HFFc6 (cell line): ENCODE measurements at regions not wholly inside any gene's neighbourhood (a gene's known extent, or its start where the extent isn't known, plus 50 kb on each side); places are given as distances from the start of the nearest gene placed in this dataset.

Experiments
- DNase-seq: peaks from one replicate; pipeline ENCODE4 v3.0.0-alpha.2; 2018
- H3K27ac Mint-ChIP-seq: 2 replicates; pipeline ENCODE4 v1.8.0; 2020; ENCODE audit warnings: mild to moderate bottlenecking, mixed read lengths
- H3K27me3 Mint-ChIP-seq: 2 replicates; pipeline ENCODE4 v1.8.0; 2021; ENCODE audit warnings: mild to moderate bottlenecking, moderate library complexity, mixed read lengths; ENCODE audit not compliant: insufficient read depth
- H3K36me3 Mint-ChIP-seq: 2 replicates; pipeline ENCODE4 v1.8.0; 2021; ENCODE audit warnings: low read depth, mixed read lengths
- H3K4me1 Mint-ChIP-seq: 2 replicates; pipeline ENCODE4 v1.8.0; 2020; ENCODE audit warnings: low read depth, mixed read lengths
- H3K4me3 Mint-ChIP-seq: 2 replicates; pipeline ENCODE4 v1.8.0; 2020; ENCODE audit warnings: mild to moderate bottlenecking, moderate library complexity, mixed read lengths
- H3K9me3 Mint-ChIP-seq: 2 replicates; pipeline ENCODE4 v1.8.0; 2020; ENCODE audit warnings: mild to moderate bottlenecking, mixed read lengths
- TF ChIP-seq, protein P1 (sequence below): fragments of 200-600 bp; sonication (generic); IDR thresholded peaks from 2 replicates; pipeline ENCODE4 v1.5.0; 2021; ENCODE audit warnings: antibody characterized with exemption, mild to moderate bottlenecking

GRCh38 chr13:33927315-33927714 lies 109.4 kb downstream of the RFC3 start:
- peak; percentile 61 for DNase-seq
- H3K4me3 Mint-ChIP-seq = no peak overlapping the region
- H3K4me1 Mint-ChIP-seq = peaks cover 8% of the 10 kb centered on the region
- no peak overlapping the region for H3K27ac Mint-ChIP-seq
- H3K36me3 Mint-ChIP-seq = no peaks in the 10 kb centered on the region
- H3K27me3 Mint-ChIP-seq = no peaks in the 10 kb centered on the region; the same call in 1 of the 2 replicates
- TF ChIP-seq, protein P1, sequence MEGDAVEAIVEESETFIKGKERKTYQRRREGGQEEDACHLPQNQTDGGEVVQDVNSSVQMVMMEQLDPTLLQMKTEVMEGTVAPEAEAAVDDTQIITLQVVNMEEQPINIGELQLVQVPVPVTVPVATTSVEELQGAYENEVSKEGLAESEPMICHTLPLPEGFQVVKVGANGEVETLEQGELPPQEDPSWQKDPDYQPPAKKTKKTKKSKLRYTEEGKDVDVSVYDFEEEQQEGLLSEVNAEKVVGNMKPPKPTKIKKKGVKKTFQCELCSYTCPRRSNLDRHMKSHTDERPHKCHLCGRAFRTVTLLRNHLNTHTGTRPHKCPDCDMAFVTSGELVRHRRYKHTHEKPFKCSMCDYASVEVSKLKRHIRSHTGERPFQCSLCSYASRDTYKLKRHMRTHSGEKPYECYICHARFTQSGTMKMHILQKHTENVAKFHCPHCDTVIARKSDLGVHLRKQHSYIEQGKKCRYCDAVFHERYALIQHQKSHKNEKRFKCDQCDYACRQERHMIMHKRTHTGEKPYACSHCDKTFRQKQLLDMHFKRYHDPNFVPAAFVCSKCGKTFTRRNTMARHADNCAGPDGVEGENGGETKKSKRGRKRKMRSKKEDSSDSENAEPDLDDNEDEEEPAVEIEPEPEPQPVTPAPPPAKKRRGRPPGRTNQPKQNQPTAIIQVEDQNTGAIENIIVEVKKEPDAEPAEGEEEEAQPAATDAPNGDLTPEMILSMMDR = no peak
- no peaks in the 10 kb centered on the region for H3K9me3 Mint-ChIP-seq

- TF ChIP-seq, protein P1 = peak; percentile 84
- Mint-ChIP-seq H3K4me3 (no peak overlapping the region), H3K27me3 (no peaks in the 10 kb centered on the region), H3K9me3 (no peaks in the 10 kb centered on the region), H3K4me1 (peaks cover 8% of the 10 kb centered on the region), H3K36me3 (no peaks in the 10 kb centered on the region), H3K27ac (no peak overlapping the region)
- DNase-seq = peak; percentile 40
These were observed 113.7 kb downstream of the RFC3 start for GRCh38 chr13:33931397-33932311.

DNA sequence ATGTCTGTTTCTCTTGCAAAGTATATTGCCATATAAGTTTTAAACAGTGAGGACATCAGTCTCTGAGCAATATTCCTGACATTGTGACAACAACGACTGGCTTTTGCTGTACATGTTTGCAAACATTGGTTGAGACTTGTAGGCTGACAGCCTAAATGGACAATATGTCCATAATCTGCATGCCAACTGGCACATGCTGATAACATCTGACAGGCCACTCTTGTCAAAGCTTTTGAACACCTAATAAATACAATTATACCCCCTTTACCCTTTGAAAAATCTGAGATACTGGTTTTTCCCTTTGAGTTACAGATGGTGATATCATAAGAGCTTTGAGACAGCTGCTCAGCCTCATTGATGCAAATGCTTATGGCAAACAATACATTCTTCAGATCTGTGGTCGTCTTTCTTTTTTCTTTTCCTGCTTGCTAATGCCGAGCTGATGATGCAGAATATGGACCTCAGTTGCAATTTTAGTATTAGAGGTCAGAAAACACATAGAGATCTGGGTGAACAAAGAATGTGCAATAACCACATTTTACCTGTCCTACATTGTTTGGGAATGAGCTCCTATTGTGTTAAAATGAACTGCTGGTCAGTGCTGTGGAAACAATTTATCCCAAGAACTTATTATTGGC lies 114.9 kb downstream of the RFC3 start:
- H3K36me3 Mint-ChIP-seq = no peaks in the 10 kb centered on the region
- no peak for DNase-seq
- H3K9me3 Mint-ChIP-seq = no peaks in the 10 kb centered on the region
- no peak overlapping the region for H3K4me3 Mint-ChIP-seq
- H3K27ac Mint-ChIP-seq = no peak overlapping the region
- no peaks in the 10 kb centered on the region for H3K4me1 Mint-ChIP-seq
- TF ChIP-seq, protein P1 = no peak
- H3K27me3 Mint-ChIP-seq = no peaks in the 10 kb centered on the region

DNA sequence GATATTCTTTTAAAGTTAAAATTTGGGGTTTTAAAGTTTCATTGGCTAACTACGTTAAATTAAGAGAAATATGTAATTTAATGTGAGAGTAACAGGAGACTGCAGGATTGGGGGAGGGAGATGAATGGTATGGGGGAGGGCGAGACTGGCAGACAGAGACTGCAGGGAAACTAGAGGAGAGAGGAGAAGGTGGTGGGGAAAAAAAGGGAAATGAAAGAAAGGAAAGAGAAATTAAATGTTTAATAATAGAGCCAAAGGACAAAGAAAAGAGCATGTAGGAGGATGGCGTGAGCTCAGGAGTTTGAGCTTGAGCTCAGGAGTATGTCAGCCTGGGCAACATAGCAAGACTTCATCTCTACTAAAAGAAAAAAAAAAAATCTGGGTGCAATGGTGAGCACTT lies 115.9 kb downstream of the RFC3 start:
- TF ChIP-seq, protein P1 = no peak
- no peak for DNase-seq
- no peak overlapping the region for H3K27ac Mint-ChIP-seq
- H3K36me3 Mint-ChIP-seq = no peaks in the 10 kb centered on the region
- no peak overlapping the region for H3K4me3 Mint-ChIP-seq
- no peaks in the 10 kb centered on the region for H3K4me1 Mint-ChIP-seq
- H3K27me3 Mint-ChIP-seq = no peaks in the 10 kb centered on the region
- H3K9me3 Mint-ChIP-seq = no peaks in the 10 kb centered on the region

GRCh38 chr13:33934343-33934742 lies 116.4 kb downstream of the RFC3 start:
- Mint-ChIP-seq H3K4me1 (no peaks in the 10 kb centered on the region), H3K9me3 (no peaks in the 10 kb centered on the region), H3K4me3 (no peak overlapping the region), H3K27me3 (no peaks in the 10 kb centered on the region), H3K36me3 (no peaks in the 10 kb centered on the region), H3K27ac (no peak overlapping the region)
- TF ChIP-seq, protein P1 = no peak
- no peak for DNase-seq
